ENCODE measurements at regions not wholly inside any gene's neighbourhood (a gene's known extent, or its start where the extent isn't known, plus 50 kb on each side); places are given as distances from the start of the nearest gene placed in this dataset.

GRCh38 chr17:77604301-77604972, 354.1 kb upstream of the TNRC6C start:
- no peak overlapping the region for H3K4me3 ChIP-seq (IDR thresholded peaks at IDR 0.05; ENCODE audit: insufficient read depth, low read depth, low read length)
- no peak overlapping the region for H3K4me2 ChIP-seq
- no peaks in the 10 kb centered on the region for H3K79me2 ChIP-seq (ENCODE audit: insufficient read depth, low read depth)
- no peaks in the 10 kb centered on the region for H3K36me3 ChIP-seq (ENCODE audit: insufficient read depth)
- TF ChIP-seq CTCF (conservative IDR thresholded peaks at IDR 0.05; ENCODE audit: low read depth, low read length), result no peak
- H2AFZ ChIP-seq (ENCODE audit: low read depth), result no peak overlapping the region
- no peaks in the 10 kb centered on the region for H3K4me1 ChIP-seq (ENCODE audit: low read depth, poor library complexity, severe bottlenecking)
- no peak overlapping the region for H3K27ac ChIP-seq
- no peaks in the 10 kb centered on the region for H3K27me3 ChIP-seq (ENCODE audit: insufficient read depth, low read depth)
- H4K20me1 ChIP-seq (ENCODE audit: insufficient read depth), result no peaks in the 10 kb centered on the region
- H3K9ac ChIP-seq, result no peak overlapping the region

- H4K20me1 ChIP-seq (ENCODE audit: insufficient read depth), result no peaks in the 10 kb centered on the region
- no peak overlapping the region for H3K27ac ChIP-seq
- no peak overlapping the region for H2AFZ ChIP-seq (ENCODE audit: low read depth)
- TF ChIP-seq CTCF (conservative IDR thresholded peaks at IDR 0.05; ENCODE audit: low read depth, low read length), result no peak
- no peaks in the 10 kb centered on the region for H3K36me3 ChIP-seq (ENCODE audit: insufficient read depth)
- no peaks in the 10 kb centered on the region for H3K27me3 ChIP-seq (ENCODE audit: insufficient read depth, low read depth)
- no peak overlapping the region for H3K4me2 ChIP-seq
- no peaks in the 10 kb centered on the region for H3K79me2 ChIP-seq (ENCODE audit: insufficient read depth, low read depth)
- no peaks in the 10 kb centered on the region for H3K4me1 ChIP-seq (ENCODE audit: low read depth, poor library complexity, severe bottlenecking)
- no peak overlapping the region for H3K9ac ChIP-seq
- H3K4me3 ChIP-seq (IDR thresholded peaks at IDR 0.05; ENCODE audit: insufficient read depth, low read depth, low read length), result no peak overlapping the region
Measured at GRCh38 chr17:77604973-77605313, 353.6 kb upstream of the TNRC6C start.

GRCh38 chr17:77606146-77606864, 352.2 kb upstream of the TNRC6C start:
- H3K79me2 ChIP-seq (ENCODE audit: insufficient read depth, low read depth), result no peaks in the 10 kb centered on the region
- no peak for TF ChIP-seq CTCF (conservative IDR thresholded peaks at IDR 0.05; ENCODE audit: low read depth, low read length)
- no peak overlapping the region for H3K27ac ChIP-seq
- H3K27me3 ChIP-seq (ENCODE audit: insufficient read depth, low read depth), result no peaks in the 10 kb centered on the region
- H3K9ac ChIP-seq, result no peak overlapping the region
- no peaks in the 10 kb centered on the region for H3K36me3 ChIP-seq (ENCODE audit: insufficient read depth)
- no peaks in the 10 kb centered on the region for H3K4me1 ChIP-seq (ENCODE audit: low read depth, poor library complexity, severe bottlenecking)
- H3K4me3 ChIP-seq (IDR thresholded peaks at IDR 0.05; ENCODE audit: insufficient read depth, low read depth, low read length), result no peak overlapping the region
- no peaks in the 10 kb centered on the region for H4K20me1 ChIP-seq (ENCODE audit: insufficient read depth)
- H3K4me2 ChIP-seq, result no peak overlapping the region
- no peak overlapping the region for H2AFZ ChIP-seq (ENCODE audit: low read depth)

GRCh38 chr17:77606865-77607210, 351.7 kb upstream of the TNRC6C start:
- no peak overlapping the region for H2AFZ ChIP-seq (ENCODE audit: low read depth)
- no peak overlapping the region for H3K27ac ChIP-seq
- no peak overlapping the region for H3K4me2 ChIP-seq
- no peaks in the 10 kb centered on the region for H3K36me3 ChIP-seq (ENCODE audit: insufficient read depth)
- no peak overlapping the region for H3K9ac ChIP-seq
- H3K27me3 ChIP-seq (ENCODE audit: insufficient read depth, low read depth), result no peaks in the 10 kb centered on the region
- TF ChIP-seq CTCF (conservative IDR thresholded peaks at IDR 0.05; ENCODE audit: low read depth, low read length), result no peak
- H3K4me3 ChIP-seq (IDR thresholded peaks at IDR 0.05; ENCODE audit: insufficient read depth, low read depth, low read length), result no peak overlapping the region
- no peaks in the 10 kb centered on the region for H4K20me1 ChIP-seq (ENCODE audit: insufficient read depth)
- H3K79me2 ChIP-seq (ENCODE audit: insufficient read depth, low read depth), result no peaks in the 10 kb centered on the region
- no peaks in the 10 kb centered on the region for H3K4me1 ChIP-seq (ENCODE audit: low read depth, poor library complexity, severe bottlenecking)
